H1 (cell line): ENCODE measurements at regions not wholly inside any gene's neighbourhood (a gene's known extent, or its start where the extent isn't known, plus 50 kb on each side); places are given as distances from the start of the nearest gene placed in this dataset.

ENCODE experiments used
- CTCF ChIA-PET: fragments of 300-600 bp; sonication (Branson Sonifier 250); formaldehyde crosslinking; loops from one replicate; lab custom pipeline; 2021; ENCODE audit not compliant: partially characterized antibody; lab: Charles Lee
- POLR2A ChIA-PET: fragments of 300-600 bp; sonication (Branson Sonifier 250); formaldehyde crosslinking; loops from one replicate; lab custom pipeline; 2021; ENCODE audit warnings: inconsistent platforms; ENCODE audit not compliant: partially characterized antibody; lab: Charles Lee
- DNase-seq, 2 experiments: peaks; one replicate each; pipeline versions ENCODE4 v3.0.0 to v3.0.0-alpha.2; 2010 to 2022; ENCODE audit warnings: low spot score in 2 of 2, low read depth in 1 of 2, mixed read lengths in 1 of 2
- FAIRE-seq: peaks from 2 replicates; lab custom pipeline; 2011; peaks lifted over from hg19 to GRCh38; lab: Jason Lieb, UNC
- H2AFZ ChIP-seq: 2 replicates; pipeline ENCODE4 v1.8.1; 2012; ENCODE audit warnings: low read length, inconsistent platforms
- H2AK5ac ChIP-seq: 2 replicates; pipeline ENCODE4 v1.6.1; 2013; ENCODE audit warnings: low read depth, low read length
- H2BK120ac ChIP-seq: replicated peaks from 2 replicates; pipeline ENCODE3; 2013; ENCODE audit warnings: low read depth, low read length, inconsistent platforms
- H2BK12ac ChIP-seq: 2 replicates; pipeline ENCODE4 v1.6.1; 2013; ENCODE audit warnings: low read depth, low read length
- H2BK15ac ChIP-seq: 2 replicates; pipeline ENCODE4 v1.6.1; 2013; ENCODE audit warnings: low read length
- H2BK20ac ChIP-seq: 2 replicates; pipeline ENCODE4 v1.6.1; 2013; ENCODE audit warnings: low read length
- H2BK5ac ChIP-seq: 2 replicates; pipeline ENCODE4 v1.6.1; 2013; ENCODE audit warnings: low read depth, low read length
- H3K14ac ChIP-seq: 2 replicates; pipeline ENCODE4 v1.6.1; 2013; ENCODE audit warnings: inconsistent platforms; ENCODE audit not compliant: insufficient read length
- H3K18ac ChIP-seq: 2 replicates; pipeline ENCODE4 v1.6.1; 2013; ENCODE audit warnings: low read length; ENCODE audit errors: extremely low read depth
- H3K23ac ChIP-seq: 2 replicates; pipeline ENCODE4 v1.6.1; 2013; ENCODE audit warnings: inconsistent platforms; ENCODE audit not compliant: insufficient read length
- H3K23me2 ChIP-seq: 2 replicates; pipeline ENCODE4 v1.6.1; 2013; ENCODE audit warnings: low read depth, low read length
- H3K27ac ChIP-seq: 2 replicates; pipeline ENCODE4 v1.6.1; 2011; ENCODE audit warnings: low read depth, low read length, inconsistent platforms
- H3K27me3 ChIP-seq, 4 experiments: replicated peaks in 1 of 4; 1 replicate in 1 of 4; 2 replicates in 3 of 4; pipeline versions ENCODE4 v1.6.1 to v1.8.1; 2011 to 2013; ENCODE audit warnings: low read length in 3 of 4, mild to moderate bottlenecking in 3 of 4, inconsistent platforms in 2 of 4, mixed read lengths in 2 of 4, moderate library complexity in 1 of 4; ENCODE audit not compliant: control insufficient read depth in 3 of 4, insufficient read depth in 3 of 4; ENCODE audit errors: extremely low read depth in 1 of 4
- H3K36me3 ChIP-seq, 4 experiments: 2 replicates each; pipeline versions ENCODE4 v1.6.1 to v1.8.1; 2011 to 2013; ENCODE audit warnings: mild to moderate bottlenecking in 4 of 4, low read length in 3 of 4, moderate library complexity in 2 of 4, control low read depth in 1 of 4, inconsistent platforms in 1 of 4; ENCODE audit not compliant: insufficient read depth in 4 of 4, control insufficient read depth in 2 of 4
- H3K4ac ChIP-seq: replicated peaks from 2 replicates; pipeline ENCODE3; 2013; ENCODE audit warnings: low read length, low read depth, mixed read lengths, inconsistent platforms; ENCODE audit not compliant: insufficient read length
- H3K4me1 ChIP-seq, 4 experiments: replicated peaks in 1 of 4; 1 replicate in 1 of 4; 2 replicates in 3 of 4; pipeline versions ENCODE4 v1.6.1 to v1.8.1; 2011 to 2013; ENCODE audit warnings: low read length in 3 of 4, inconsistent platforms in 2 of 4, mixed read lengths in 1 of 4; ENCODE audit not compliant: insufficient read depth in 4 of 4, control insufficient read depth in 3 of 4
- H3K4me2 ChIP-seq, 2 experiments: 2 replicates each; pipeline versions ENCODE4 v1.6.1 to v1.8.1; 2011 to 2013; ENCODE audit warnings: low read depth in 2 of 2, low read length in 2 of 2, control low read depth in 1 of 2, inconsistent platforms in 1 of 2, mild to moderate bottlenecking in 1 of 2; ENCODE audit not compliant: insufficient read depth in 1 of 2
- H3K4me3 ChIP-seq, 4 experiments: fragments of 200-600, 300-600 bp in 1 of 4; sonication (generic), shearing (Covaris generic), sonication (Bioruptor Twin) in 1 of 4; 2 replicates each; pipeline versions ENCODE4 v1.5.1 to v1.8.1; 2011 to 2016; ENCODE audit warnings: low read length in 4 of 4, low read depth in 3 of 4, control low read depth in 2 of 4, inconsistent platforms in 2 of 4, mild to moderate bottlenecking in 2 of 4, mixed read lengths in 1 of 4, moderate library complexity in 1 of 4; ENCODE audit not compliant: insufficient read depth in 2 of 4; ENCODE audit errors: extremely low read depth in 1 of 4
- H3K56ac ChIP-seq: replicated peaks from 2 replicates; pipeline ENCODE3; 2013; ENCODE audit warnings: low read depth, mild to moderate bottlenecking, mixed read lengths, low read length, inconsistent platforms; ENCODE audit not compliant: insufficient read length
- H3K79me1 ChIP-seq: 2 replicates; pipeline ENCODE4 v1.6.1; 2013; ENCODE audit warnings: low read depth, low read length, control low read depth
- H3K79me2 ChIP-seq, 2 experiments: 2 replicates each; pipeline versions ENCODE4 v1.6.1 to v1.8.1; 2012 to 2013; ENCODE audit warnings: low read length in 2 of 2, mild to moderate bottlenecking in 2 of 2, inconsistent platforms in 1 of 2; ENCODE audit not compliant: insufficient read depth in 2 of 2, control insufficient read depth in 1 of 2
- H3K9ac ChIP-seq, 4 experiments: replicated peaks in 1 of 4; 1 replicate in 1 of 4; 2 replicates in 3 of 4; pipeline versions ENCODE4 v1.6.1 to v1.8.1; 2011 to 2013; ENCODE audit warnings: low read depth in 3 of 4, low read length in 3 of 4, control low read depth in 2 of 4, mild to moderate bottlenecking in 2 of 4, moderate library complexity in 2 of 4, inconsistent platforms in 1 of 4; ENCODE audit errors: extremely low read depth in 1 of 4
- H3K9me3 ChIP-seq, 2 experiments: 2 replicates each; pipeline versions ENCODE4 v1.6.1 to v1.8.1; 2012 to 2013; ENCODE audit warnings: mild to moderate bottlenecking in 2 of 2, moderate library complexity in 2 of 2, control low read depth in 1 of 2, inconsistent platforms in 1 of 2, low read depth in 1 of 2, low read length in 1 of 2, mixed read lengths in 1 of 2; ENCODE audit not compliant: insufficient read depth in 2 of 2
- H4K20me1 ChIP-seq, 2 experiments: replicated peaks in 1 of 2; 2 replicates each; pipeline versions ENCODE3 to v1.8.1; 2011 to 2013; ENCODE audit warnings: inconsistent platforms in 2 of 2, low read length in 2 of 2, mild to moderate bottlenecking in 1 of 2; ENCODE audit not compliant: insufficient read depth in 2 of 2, control insufficient read depth in 1 of 2
- H4K5ac ChIP-seq: 2 replicates; pipeline ENCODE4 v1.6.1; 2013; ENCODE audit warnings: low read length, low read depth, mixed read lengths, inconsistent platforms; ENCODE audit not compliant: insufficient read length
- H4K8ac ChIP-seq: 2 replicates; pipeline ENCODE4 v1.8.0; 2013; ENCODE audit warnings: mild to moderate bottlenecking, moderate library complexity, low read length, inconsistent platforms; ENCODE audit not compliant: insufficient read depth; ENCODE audit errors: extremely low read depth
- H4K91ac ChIP-seq: replicated peaks from 2 replicates; pipeline ENCODE3; 2013; ENCODE audit warnings: low read length, mixed read lengths, inconsistent platforms; ENCODE audit not compliant: insufficient read length
- JUND ChIP-seq: IDR thresholded peaks from 2 replicates; pipeline ENCODE4 v1.6.1; 2011; ENCODE audit warnings: mild to moderate bottlenecking, improper control_type of control experiment, low read length
- POLR2AphosphoS5 ChIP-seq: IDR thresholded peaks from 2 replicates; pipeline ENCODE4 v1.6.1; 2011; ENCODE audit warnings: low read depth, low read length
- SRF ChIP-seq: IDR thresholded peaks from 2 replicates; pipeline ENCODE4 v1.6.1; 2011; ENCODE audit warnings: mild to moderate bottlenecking, low read depth, low read length, moderate library complexity
- YY1 ChIP-seq: IDR thresholded peaks from 2 replicates; pipeline ENCODE4 v1.6.1; 2011; ENCODE audit warnings: low read depth, mild to moderate bottlenecking, low read length
- ZNF274 ChIP-seq: IDR thresholded peaks from 2 replicates; pipeline ENCODE4 v1.7.0; 2012; ENCODE audit warnings: low read length, borderline replicate concordance; ENCODE audit errors: extremely low read depth
- WGBS, 2 experiments: shearing (Covaris generic) in 1 of 2; methylation state at CpG; one replicate each; pipeline versions ENCODE4 v1.1.6 to v1.1.7; 2013 to 2015; ENCODE audit warnings: low lambda C conversion rate in 2 of 2, mixed read lengths in 2 of 2, inconsistent platforms in 1 of 2, low coverage in 1 of 2, missing lambda C conversion rate in 1 of 2; ENCODE audit not compliant: insufficient replicate concordance in 2 of 2, insufficient coverage in 1 of 2, insufficient read length in 1 of 2; ENCODE audit errors: extremely low coverage in 1 of 2, missing lambda C conversion rate in 1 of 2; 5-methylcytosine and 5-hydroxymethylcytosine counted together

- Histone ChIP-seq H3K9ac (no peak overlapping the region), H3K23me2 (peaks cover 2% of the 10 kb centered on the region; the same call in 1 of the 2 replicates), H3K9me3 (no peaks in the 10 kb centered on the region), H2BK120ac (no peak overlapping the region), H3K4ac (no peak overlapping the region), H3K4me3 (no peak overlapping the region), H3K23ac (no peak overlapping the region), H2BK15ac (no peak overlapping the region), H4K20me1 (no peaks in the 10 kb centered on the region), H3K27me3 (no peaks in the 10 kb centered on the region; a peak in 1 of 7 replicates), H3K27ac (no peak overlapping the region), H4K91ac (no peak overlapping the region), H3K79me1 (no peaks in the 10 kb centered on the region), H3K14ac (no peak overlapping the region), H3K36me3 (no peaks in the 10 kb centered on the region), H3K4me2 (no peak overlapping the region), H3K56ac (no peak overlapping the region), H2AK5ac (no peak overlapping the region), H3K79me2 (no peaks in the 10 kb centered on the region), H2BK5ac (no peak overlapping the region), H2BK20ac (no peak overlapping the region), H2AFZ (no peak overlapping the region), H4K5ac (no peak overlapping the region), H2BK12ac (no peak overlapping the region), H4K8ac (no peak overlapping the region), H3K18ac (no peak overlapping the region), H3K4me1 (peaks cover 3 to 16% (median 8%) of the 10 kb centered on the region in 4 experiments)
- ChIA-PET CTCF (interaction anchor here (0.6 to 3.8 kb wide), 7 partner anchors 8 to 195 kb away, joined by 3 to 20 read pairs (median 3); partner anchors contain the start of gene HES1), POLR2A (interaction anchor here (0.9 kb wide), 1 partner anchor 10 kb away, joined by 3 read pairs; no protein-coding TSS in a partner anchor)
- no peak for FAIRE-seq
- 93% methylated on average over 2 of the region's 2 CpGs; no CpG with 5 or more reads in 1 of the 2 experiments for WGBS, 2 experiments
- TF ChIP-seq SRF = no peak
- TF ChIP-seq ZNF274 = no peak
- no peak for TF ChIP-seq JUND
- no peak for TF ChIP-seq POLR2AphosphoS5
- TF ChIP-seq YY1 = no peak
- DNase-seq = no peak
Measured at GRCh38 chr3:194280777-194281176, 70.4 kb downstream of the CPN2 start.
